GM18505 (cell line): ENCODE measurements at regions not wholly inside any gene's neighbourhood (a gene's known extent, or its start where the extent isn't known, plus 50 kb on each side); places are given as distances from the start of the nearest gene placed in this dataset.

Experiments used
- ATAC-seq: cut with Tn5 transposase; IDR thresholded peaks from one replicate; pipeline ENCODE4 v1.9.1; 2021; ENCODE audit not compliant: unreplicated experiment
- POLR2A ChIP-seq: IDR thresholded peaks from 4 replicates; pipeline ENCODE4 v1.6.1; 2011; ENCODE audit warnings: borderline replicate concordance; ENCODE audit not compliant: insufficient read depth, insufficient read length; ENCODE audit errors: extremely low read depth

DNA sequence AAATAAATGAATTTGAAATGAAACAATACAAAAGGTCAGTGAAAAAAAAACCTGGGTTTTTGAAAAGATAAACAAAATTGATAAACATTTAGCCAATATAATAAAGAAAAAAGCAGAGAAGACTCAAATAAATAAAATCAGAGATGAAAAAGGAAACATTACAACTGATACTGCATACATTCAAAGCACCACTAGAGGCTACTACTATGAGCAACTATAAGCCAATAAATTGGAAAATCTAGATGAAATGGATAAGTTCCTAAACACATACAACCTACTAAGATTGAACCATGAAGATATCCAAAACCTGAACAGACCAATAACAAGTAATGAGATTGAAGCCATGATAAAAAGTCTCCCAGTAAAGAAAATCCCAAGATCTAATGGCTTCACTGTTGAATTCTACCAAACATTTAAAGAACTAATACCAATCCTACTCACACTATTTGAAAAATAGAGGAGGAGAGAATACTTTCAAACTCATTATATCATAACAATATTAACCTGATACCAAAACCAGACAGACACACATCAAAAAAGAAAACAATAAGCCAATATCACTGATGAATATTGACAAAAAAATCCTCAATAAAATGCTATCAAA, 80.8 kb upstream of the CERS6 start:
- ATAC-seq = no peak
- TF ChIP-seq POLR2A = no peak

GRCh38 chr2:168378960-168379669, 77.0 kb upstream of the CERS6 start:
- no peak for ATAC-seq
- no peak for TF ChIP-seq POLR2A

DNA sequence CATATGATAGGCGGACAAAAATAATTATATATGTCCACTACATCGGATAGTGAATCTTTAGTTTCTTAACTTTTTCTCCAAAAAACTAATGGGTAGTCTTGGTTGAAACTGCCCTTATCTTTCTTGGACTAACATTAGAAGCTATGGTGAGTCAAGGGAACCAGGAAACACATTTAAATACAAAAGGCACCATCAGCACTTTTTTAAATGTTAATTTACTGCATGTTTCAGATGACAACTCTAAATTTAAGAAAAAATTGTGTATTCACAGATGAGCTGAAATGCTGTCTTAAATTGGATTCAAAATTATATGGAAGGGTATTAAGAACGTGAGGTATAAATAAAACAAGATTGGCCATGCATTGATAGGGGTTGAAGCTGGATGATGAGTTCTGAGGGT, 75.6 kb upstream of the CERS6 start:
- no peak for TF ChIP-seq POLR2A
- no peak for ATAC-seq

DNA sequence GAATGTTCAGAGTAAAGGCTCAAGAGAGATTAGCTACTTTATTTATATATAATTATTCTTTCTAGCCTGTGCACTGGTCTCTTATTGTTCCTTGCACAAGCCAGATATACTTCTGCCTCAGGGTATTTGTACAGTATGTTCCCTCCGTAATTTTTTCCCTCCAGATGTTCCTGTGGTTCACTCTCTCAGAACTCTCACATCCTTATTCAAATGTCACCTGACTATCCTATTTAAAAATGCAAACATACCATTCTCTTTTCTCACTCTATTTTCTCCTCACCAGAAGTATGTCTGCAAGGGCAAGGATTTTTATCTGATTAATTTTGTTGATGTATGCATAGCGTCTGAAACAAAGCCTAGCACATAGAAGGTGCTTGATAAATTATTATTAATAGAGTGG, 64.0 kb upstream of the CERS6 start:
- no peak for ATAC-seq
- TF ChIP-seq POLR2A = no peak

DNA sequence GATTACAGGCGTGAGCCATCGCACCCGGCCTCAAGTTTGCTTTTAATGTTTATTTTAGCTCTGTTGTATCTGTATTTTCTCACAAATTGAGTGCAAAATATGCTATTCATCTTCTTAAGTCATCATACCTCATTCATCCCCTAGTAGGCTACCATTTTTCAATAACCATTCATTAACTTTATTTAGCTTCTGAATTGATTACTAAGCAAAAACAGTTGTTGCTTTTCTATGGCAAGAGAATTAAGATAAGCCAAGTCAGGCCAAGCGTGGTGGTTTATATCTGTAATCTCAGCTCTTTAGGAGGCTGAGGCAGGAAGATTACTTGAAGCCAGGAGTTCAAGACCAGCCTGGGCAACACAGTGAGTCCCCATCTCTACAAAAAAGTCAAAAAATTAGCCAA, 63.3 kb upstream of the CERS6 start:
- TF ChIP-seq POLR2A = no peak
- ATAC-seq = no peak

GRCh38 chr2:168394262-168394661, 61.8 kb upstream of the CERS6 start:
- ATAC-seq = no peak

GRCh38 chr2:168396131-168396530, 59.9 kb upstream of the CERS6 start:
- TF ChIP-seq POLR2A = no peak
- ATAC-seq = no peak

More at GRCh38 chr2:168394262-168394661, 61.8 kb upstream of the CERS6 start:
- TF ChIP-seq POLR2A = no peak

DNA sequence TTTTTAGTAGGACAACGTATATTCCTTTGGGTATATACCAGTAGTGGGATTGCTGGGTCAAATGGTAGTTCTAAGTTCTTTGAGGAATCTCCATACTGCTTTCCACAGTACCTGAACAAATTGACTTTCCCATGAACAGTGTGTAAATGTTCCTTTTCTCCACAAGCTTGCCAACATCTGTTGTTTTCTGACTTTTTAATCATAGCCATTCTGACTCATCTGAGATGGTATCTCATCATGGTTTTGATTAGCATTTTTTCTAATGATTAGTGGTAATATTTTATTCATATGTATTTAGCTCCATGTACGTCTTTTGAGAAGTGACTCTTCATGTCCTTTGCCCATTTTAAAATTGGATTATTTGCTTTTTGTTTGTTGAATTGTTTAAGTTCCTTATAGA, 58.4 kb upstream of the CERS6 start:
- no peak for TF ChIP-seq POLR2A
- ATAC-seq = no peak

DNA sequence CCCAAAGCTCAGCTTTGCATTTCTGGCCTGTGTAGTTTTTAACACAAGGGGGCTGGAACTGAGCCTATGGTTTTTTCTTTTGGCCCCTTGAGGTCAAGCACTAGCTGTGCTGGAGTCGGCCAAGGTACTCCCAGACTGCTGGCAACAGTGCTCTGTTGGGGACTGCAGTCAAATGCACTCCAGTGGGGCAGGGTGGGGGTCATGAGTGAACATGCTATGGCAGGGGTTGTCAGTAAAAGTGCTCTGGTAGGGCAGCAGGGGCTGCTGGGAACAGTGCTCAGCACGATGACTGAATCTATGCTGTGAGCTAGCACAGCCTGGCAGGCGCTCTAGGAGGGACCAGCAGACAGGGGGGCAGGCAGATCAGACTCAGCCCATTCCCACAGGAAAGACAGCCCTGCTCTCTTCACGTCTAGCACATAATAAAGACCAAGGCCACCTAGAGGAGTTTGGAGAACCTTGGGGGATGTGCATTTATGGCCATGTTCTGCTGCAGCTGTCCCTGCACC, 55.0 kb upstream of the CERS6 start:
- ATAC-seq = no peak
- no peak for TF ChIP-seq POLR2A

DNA sequence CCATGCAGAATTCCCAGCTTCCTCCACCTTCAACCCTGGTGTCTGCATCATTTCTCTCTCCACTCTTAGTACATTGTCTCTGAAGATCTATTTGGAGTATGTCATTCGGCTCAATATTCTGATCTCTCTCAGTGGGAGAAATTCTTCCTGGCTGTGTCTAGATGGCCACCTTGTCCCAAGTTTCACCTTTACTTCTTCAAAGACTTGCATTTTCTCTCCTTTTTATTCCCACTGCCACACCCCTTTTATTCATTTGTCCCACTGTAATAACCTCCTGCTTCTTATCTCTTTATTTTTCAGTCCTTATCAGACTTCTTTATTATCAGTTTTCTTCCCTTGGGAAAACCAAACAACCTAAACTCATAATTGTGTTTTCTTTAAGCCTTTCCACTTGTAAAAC, 54.3 kb upstream of the CERS6 start:
- ATAC-seq = no peak
- TF ChIP-seq POLR2A = no peak

GRCh38 chr2:168402531-168402930, 53.5 kb upstream of the CERS6 start:
- ATAC-seq = no peak
- no peak for TF ChIP-seq POLR2A

- no peak for TF ChIP-seq POLR2A
- ATAC-seq = no peak
These were observed 52.3 kb upstream of the CERS6 start for GRCh38 chr2:168403736-168404135.

DNA sequence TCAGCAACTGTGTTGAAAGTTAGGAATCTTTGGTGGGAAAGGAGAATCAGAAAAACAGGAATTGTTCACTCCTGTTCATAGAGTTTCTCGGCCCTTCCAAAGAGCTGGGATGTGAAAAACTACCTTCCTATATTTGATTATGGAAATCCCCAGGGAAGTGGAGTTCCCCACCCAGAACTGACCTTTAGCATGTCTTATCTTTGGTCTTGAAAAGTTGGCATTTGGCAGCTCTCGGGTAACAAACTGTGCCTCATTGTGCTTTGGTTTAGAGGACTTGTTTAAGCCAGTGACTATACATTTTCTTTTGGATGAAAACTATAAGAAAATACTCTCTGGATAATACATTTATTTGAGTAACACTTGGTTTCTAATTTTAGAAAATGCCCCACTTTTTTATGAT, 51.3 kb upstream of the CERS6 start:
- ATAC-seq = no peak
- no peak for TF ChIP-seq POLR2A
